ENCODE measurements at regions not wholly inside any gene's neighbourhood (a gene's known extent, or its start where the extent isn't known, plus 50 kb on each side); places are given as distances from the start of the nearest gene placed in this dataset.

DNA sequence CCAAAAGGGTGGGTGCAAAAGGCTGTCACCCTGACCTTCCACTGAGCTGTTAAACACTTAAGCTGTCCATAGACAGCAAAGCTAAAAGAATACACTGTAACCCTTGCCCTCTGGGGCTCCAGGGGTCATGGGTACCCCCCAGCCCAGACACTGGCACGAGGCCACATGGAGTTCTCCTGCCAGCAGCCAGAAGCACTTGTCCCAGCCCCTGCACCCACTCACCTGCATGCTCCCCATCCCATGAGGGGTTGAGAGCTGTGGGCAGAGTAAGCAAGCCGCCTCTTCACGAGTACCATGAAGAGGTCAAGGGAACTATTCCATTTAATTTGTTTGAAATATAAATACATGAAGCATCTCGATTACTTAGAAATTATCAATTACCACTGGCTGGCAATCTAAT, 867.1 kb upstream of the ZEB2 start:
- POLR2A ChIA-PET: no interaction called here
- CTCF ChIA-PET: no interaction called here
- TF ChIP-seq ZNF311 (tag by site-specific recombination; IDR thresholded peaks at IDR 0.05; ENCODE audit: borderline replicate concordance) (no peak), ZNF404 (tag by site-specific recombination; IDR thresholded peaks at IDR 0.05) (no peak), PRDM1 (tag by site-specific recombination; IDR thresholded peaks at IDR 0.05) (no peak), TCF7L2 (IDR thresholded peaks at IDR 0.05; ENCODE audit: borderline replicate concordance, low read depth, low read length) (no peak), OVOL3 (tag by site-specific recombination; IDR thresholded peaks at IDR 0.05) (no peak), ZNF701 (tag by site-specific recombination; IDR thresholded peaks at IDR 0.05) (no peak), SALL2 (tag by site-specific recombination; IDR thresholded peaks at IDR 0.05; ENCODE audit: borderline replicate concordance) (no peak), ZNF473 (tag by site-specific recombination; IDR thresholded peaks at IDR 0.05) (no peak), ZNF157 (tag by site-specific recombination; IDR thresholded peaks at IDR 0.05) (no peak), ZNF558 (tag by site-specific recombination; IDR thresholded peaks at IDR 0.05) (no peak), ZNF175 (tag by site-specific recombination; IDR thresholded peaks at IDR 0.05) (no peak), WT1 (tag by site-specific recombination; IDR thresholded peaks at IDR 0.05) (no peak), ZNF677 (tag by site-specific recombination; IDR thresholded peaks at IDR 0.05) (no peak), ZNF626 (tag by site-specific recombination; IDR thresholded peaks at IDR 0.05) (no peak), SETDB1 (IDR thresholded peaks at IDR 0.05; ENCODE audit: insufficient read length, low read length) (no peak), ZNF830 (tag by site-specific recombination; IDR thresholded peaks at IDR 0.05; ENCODE audit: low read depth) (no peak)
- TF ChIP-seq, protein P1, sequence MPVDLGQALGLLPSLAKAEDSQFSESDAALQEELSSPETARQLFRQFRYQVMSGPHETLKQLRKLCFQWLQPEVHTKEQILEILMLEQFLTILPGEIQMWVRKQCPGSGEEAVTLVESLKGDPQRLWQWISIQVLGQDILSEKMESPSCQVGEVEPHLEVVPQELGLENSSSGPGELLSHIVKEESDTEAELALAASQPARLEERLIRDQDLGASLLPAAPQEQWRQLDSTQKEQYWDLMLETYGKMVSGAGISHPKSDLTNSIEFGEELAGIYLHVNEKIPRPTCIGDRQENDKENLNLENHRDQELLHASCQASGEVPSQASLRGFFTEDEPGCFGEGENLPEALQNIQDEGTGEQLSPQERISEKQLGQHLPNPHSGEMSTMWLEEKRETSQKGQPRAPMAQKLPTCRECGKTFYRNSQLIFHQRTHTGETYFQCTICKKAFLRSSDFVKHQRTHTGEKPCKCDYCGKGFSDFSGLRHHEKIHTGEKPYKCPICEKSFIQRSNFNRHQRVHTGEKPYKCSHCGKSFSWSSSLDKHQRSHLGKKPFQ (tag by site-specific recombination; IDR thresholded peaks at IDR 0.05): no peak
- TF ChIP-seq, protein P2, sequence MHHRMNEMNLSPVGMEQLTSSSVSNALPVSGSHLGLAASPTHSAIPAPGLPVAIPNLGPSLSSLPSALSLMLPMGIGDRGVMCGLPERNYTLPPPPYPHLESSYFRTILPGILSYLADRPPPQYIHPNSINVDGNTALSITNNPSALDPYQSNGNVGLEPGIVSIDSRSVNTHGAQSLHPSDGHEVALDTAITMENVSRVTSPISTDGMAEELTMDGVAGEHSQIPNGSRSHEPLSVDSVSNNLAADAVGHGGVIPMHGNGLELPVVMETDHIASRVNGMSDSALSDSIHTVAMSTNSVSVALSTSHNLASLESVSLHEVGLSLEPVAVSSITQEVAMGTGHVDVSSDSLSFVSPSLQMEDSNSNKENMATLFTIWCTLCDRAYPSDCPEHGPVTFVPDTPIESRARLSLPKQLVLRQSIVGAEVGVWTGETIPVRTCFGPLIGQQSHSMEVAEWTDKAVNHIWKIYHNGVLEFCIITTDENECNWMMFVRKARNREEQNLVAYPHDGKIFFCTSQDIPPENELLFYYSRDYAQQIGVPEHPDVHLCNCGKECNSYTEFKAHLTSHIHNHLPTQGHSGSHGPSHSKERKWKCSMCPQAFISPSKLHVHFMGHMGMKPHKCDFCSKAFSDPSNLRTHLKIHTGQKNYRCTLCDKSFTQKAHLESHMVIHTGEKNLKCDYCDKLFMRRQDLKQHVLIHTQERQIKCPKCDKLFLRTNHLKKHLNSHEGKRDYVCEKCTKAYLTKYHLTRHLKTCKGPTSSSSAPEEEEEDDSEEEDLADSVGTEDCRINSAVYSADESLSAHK (tag by site-specific recombination; IDR thresholded peaks at IDR 0.05): no peak
- TF ChIP-seq, protein P3, sequence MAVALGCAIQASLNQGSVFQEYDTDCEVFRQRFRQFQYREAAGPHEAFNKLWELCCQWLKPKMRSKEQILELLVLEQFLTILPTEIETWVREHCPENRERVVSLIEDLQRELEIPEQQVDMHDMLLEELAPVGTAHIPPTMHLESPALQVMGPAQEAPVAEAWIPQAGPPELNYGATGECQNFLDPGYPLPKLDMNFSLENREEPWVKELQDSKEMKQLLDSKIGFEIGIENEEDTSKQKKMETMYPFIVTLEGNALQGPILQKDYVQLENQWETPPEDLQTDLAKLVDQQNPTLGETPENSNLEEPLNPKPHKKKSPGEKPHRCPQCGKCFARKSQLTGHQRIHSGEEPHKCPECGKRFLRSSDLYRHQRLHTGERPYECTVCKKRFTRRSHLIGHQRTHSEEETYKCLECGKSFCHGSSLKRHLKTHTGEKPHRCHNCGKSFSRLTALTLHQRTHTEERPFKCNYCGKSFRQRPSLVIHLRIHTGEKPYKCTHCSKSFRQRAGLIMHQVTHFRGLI (tag by site-specific recombination; IDR thresholded peaks at IDR 0.05): no peak
- TF ChIP-seq, protein P4, sequence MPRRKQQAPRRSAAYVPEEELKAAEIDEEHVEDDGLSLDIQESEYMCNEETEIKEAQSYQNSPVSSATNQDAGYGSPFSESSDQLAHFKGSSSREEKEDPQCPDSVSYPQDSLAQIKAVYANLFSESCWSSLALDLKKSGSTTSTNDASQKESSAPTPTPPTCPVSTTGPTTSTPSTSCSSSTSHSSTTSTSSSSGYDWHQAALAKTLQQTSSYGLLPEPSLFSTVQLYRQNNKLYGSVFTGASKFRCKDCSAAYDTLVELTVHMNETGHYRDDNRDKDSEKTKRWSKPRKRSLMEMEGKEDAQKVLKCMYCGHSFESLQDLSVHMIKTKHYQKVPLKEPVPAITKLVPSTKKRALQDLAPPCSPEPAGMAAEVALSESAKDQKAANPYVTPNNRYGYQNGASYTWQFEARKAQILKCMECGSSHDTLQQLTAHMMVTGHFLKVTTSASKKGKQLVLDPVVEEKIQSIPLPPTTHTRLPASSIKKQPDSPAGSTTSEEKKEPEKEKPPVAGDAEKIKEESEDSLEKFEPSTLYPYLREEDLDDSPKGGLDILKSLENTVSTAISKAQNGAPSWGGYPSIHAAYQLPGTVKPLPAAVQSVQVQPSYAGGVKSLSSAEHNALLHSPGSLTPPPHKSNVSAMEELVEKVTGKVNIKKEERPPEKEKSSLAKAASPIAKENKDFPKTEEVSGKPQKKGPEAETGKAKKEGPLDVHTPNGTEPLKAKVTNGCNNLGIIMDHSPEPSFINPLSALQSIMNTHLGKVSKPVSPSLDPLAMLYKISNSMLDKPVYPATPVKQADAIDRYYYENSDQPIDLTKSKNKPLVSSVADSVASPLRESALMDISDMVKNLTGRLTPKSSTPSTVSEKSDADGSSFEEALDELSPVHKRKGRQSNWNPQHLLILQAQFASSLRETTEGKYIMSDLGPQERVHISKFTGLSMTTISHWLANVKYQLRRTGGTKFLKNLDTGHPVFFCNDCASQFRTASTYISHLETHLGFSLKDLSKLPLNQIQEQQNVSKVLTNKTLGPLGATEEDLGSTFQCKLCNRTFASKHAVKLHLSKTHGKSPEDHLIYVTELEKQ (tag by site-specific recombination; IDR thresholded peaks at IDR 0.05; ENCODE audit: borderline replicate concordance): no peak
- no peak overlapping the region for H3K27ac ChIP-seq (ENCODE audit: extremely low read depth, low read depth, low read length)
- no peaks in the 10 kb centered on the region for H3K9me3 ChIP-seq (ENCODE audit: control insufficient read depth, insufficient read depth, low read depth, low read length)
- H3K4me1 ChIP-seq (ENCODE audit: control insufficient read depth, insufficient read depth, low read length): no peaks in the 10 kb centered on the region
- H3K36me3 ChIP-seq (ENCODE audit: control insufficient read depth in 2 of 2, insufficient read depth in 1 of 2, low read length in 2 of 2): no peaks in the 10 kb centered on the region
- no peak overlapping the region for H3K4me3 ChIP-seq (ENCODE audit: low read depth, low read length)

All from HEK293 (cell line).